NCI-H1417 treated with DMSO at 0.1 percent for 48 hours (cell line): ENCODE measurements at regions not wholly inside any gene's neighbourhood (a gene's known extent, or its start where the extent isn't known, plus 50 kb on each side); places are given as distances from the start of the nearest gene placed in this dataset.

Experiments used
- DNase-seq: peaks from one replicate; lab custom pipeline; 2025; lab: John Stamatoyannopoulos, UW

DNA sequence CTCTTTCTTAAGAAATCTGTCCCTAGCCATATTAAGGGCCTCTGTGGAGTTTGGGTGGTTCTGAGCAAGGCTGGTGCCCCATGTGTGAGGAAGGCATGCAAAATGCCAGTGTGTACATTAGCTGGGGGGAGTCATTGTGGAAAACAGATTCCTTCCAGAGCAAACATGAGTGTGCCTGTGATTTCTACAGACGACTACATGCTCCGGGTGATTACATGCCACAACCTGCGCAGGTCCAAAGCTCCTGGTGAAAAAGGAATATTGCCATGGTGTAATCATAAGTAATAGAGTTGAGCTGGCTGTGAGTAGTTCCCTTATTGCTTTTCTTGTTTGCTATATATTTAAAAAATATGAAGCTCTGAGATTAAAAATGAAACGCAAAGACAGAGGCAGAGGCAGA lies 102.1 kb downstream of the ACER2 start:
- no peak for DNase-seq
